ENCODE measurements at regions not wholly inside any gene's neighbourhood (a gene's known extent, or its start where the extent isn't known, plus 50 kb on each side); places are given as distances from the start of the nearest gene placed in this dataset.

GRCh38 chrX:112510629-112511028 is 169.1 kb downstream of the LHFPL1 start:
- Histone ChIP-seq H3K36me3 (ENCODE audit: low read depth) (no peaks in the 10 kb centered on the region), H2AFZ (no peak overlapping the region), H3F3A (ENCODE audit: insufficient read depth, low read depth) (no peaks in the 10 kb centered on the region), H3K9me2 (ENCODE audit: insufficient read depth) (no peaks in the 10 kb centered on the region), H3K27ac (no peak overlapping the region), H3K4me2 (no peak overlapping the region), H3K4me1 (replicated peaks; ENCODE audit: insufficient read depth) (no peaks in the 10 kb centered on the region), H3K4me3 (no peak overlapping the region), H4K20me1 (ENCODE audit: insufficient read depth) (no peaks in the 10 kb centered on the region), H3K9me3 (ENCODE audit: insufficient read depth, low read depth) (no peaks in the 10 kb centered on the region), H3K79me2 (ENCODE audit: low read depth) (no peaks in the 10 kb centered on the region), H3K27me3 (ENCODE audit: insufficient read depth, low read depth) (no peaks in the 10 kb centered on the region)
- no TSS peak for BruUV-seq (replicated peaks)
- no peak for DNase-seq
- CTCF ChIA-PET, result no interaction called here
- POLR2A ChIA-PET (ENCODE audit: unreplicated experiment), result no interaction called here
- no peak for TF ChIP-seq EZH2 (IDR thresholded peaks at IDR 0.05; ENCODE audit: low read depth)
- no peak for TF ChIP-seq CTCF (conservative IDR thresholded peaks at IDR 0.05)
- intact Hi-C loops (cut with micrococcal nuclease; ENCODE audit: unreplicated experiment), result loop anchor here (5.0 kb wide), 1 partner anchor 432 kb away; no protein-coding TSS in a partner anchor

- no peaks in the 10 kb centered on the region for H3F3A ChIP-seq (ENCODE audit: insufficient read depth, low read depth)
- H3K9me2 ChIP-seq (ENCODE audit: insufficient read depth), result no peaks in the 10 kb centered on the region
- H3K79me2 ChIP-seq (ENCODE audit: low read depth), result no peaks in the 10 kb centered on the region
- no peak for DNase-seq
- H2AFZ ChIP-seq, result no peak overlapping the region
- H3K4me2 ChIP-seq, result no peak overlapping the region
- intact Hi-C loops (cut with micrococcal nuclease; ENCODE audit: unreplicated experiment), result no loop called here
- no peaks in the 10 kb centered on the region for H3K9me3 ChIP-seq (ENCODE audit: insufficient read depth, low read depth)
- H3K4me1 ChIP-seq (replicated peaks; ENCODE audit: insufficient read depth), result no peaks in the 10 kb centered on the region
- TF ChIP-seq EZH2 (IDR thresholded peaks at IDR 0.05; ENCODE audit: low read depth), result no peak
- no peak for TF ChIP-seq CTCF (conservative IDR thresholded peaks at IDR 0.05)
- H3K36me3 ChIP-seq (ENCODE audit: low read depth), result no peaks in the 10 kb centered on the region
- no TSS peak for BruUV-seq (replicated peaks)
- CTCF ChIA-PET, result no interaction called here
- no peak overlapping the region for H3K27ac ChIP-seq
- H3K4me3 ChIP-seq, result no peak overlapping the region
- H4K20me1 ChIP-seq (ENCODE audit: insufficient read depth), result no peaks in the 10 kb centered on the region
- H3K27me3 ChIP-seq (ENCODE audit: insufficient read depth, low read depth), result no peaks in the 10 kb centered on the region
- POLR2A ChIA-PET (ENCODE audit: unreplicated experiment), result no interaction called here
Measured at GRCh38 chrX:112477653-112478052, 202.1 kb downstream of the LHFPL1 start.

GRCh38 chrX:112473654-112474053 is 206.1 kb downstream of the LHFPL1 start:
- H3F3A ChIP-seq (ENCODE audit: insufficient read depth, low read depth), result no peaks in the 10 kb centered on the region
- H3K79me2 ChIP-seq (ENCODE audit: low read depth), result no peaks in the 10 kb centered on the region

More at GRCh38 chrX:112473654-112474053, 206.1 kb downstream of the LHFPL1 start:
- ChIA-PET POLR2A (ENCODE audit: unreplicated experiment) (no interaction called here), CTCF (no interaction called here)
- Histone ChIP-seq H3K4me1 (replicated peaks; ENCODE audit: insufficient read depth) (no peaks in the 10 kb centered on the region), H3K9me2 (ENCODE audit: insufficient read depth) (no peaks in the 10 kb centered on the region), H3K4me3 (no peak overlapping the region), H3K9me3 (ENCODE audit: insufficient read depth, low read depth) (no peaks in the 10 kb centered on the region), H3K4me2 (no peak overlapping the region), H2AFZ (no peak overlapping the region), H4K20me1 (ENCODE audit: insufficient read depth) (no peaks in the 10 kb centered on the region), H3K36me3 (ENCODE audit: low read depth) (no peaks in the 10 kb centered on the region), H3K27ac (no peak overlapping the region), H3K27me3 (ENCODE audit: insufficient read depth, low read depth) (no peaks in the 10 kb centered on the region)
- no TSS peak for BruUV-seq (replicated peaks)
- no peak for TF ChIP-seq CTCF (conservative IDR thresholded peaks at IDR 0.05)
- TF ChIP-seq EZH2 (IDR thresholded peaks at IDR 0.05; ENCODE audit: low read depth), result no peak
- intact Hi-C loops (cut with micrococcal nuclease; ENCODE audit: unreplicated experiment), result no loop called here
- no peak for DNase-seq
